NCI-H526 (cell line): ENCODE measurements at regions not wholly inside any gene's neighbourhood (a gene's known extent, or its start where the extent isn't known, plus 50 kb on each side); places are given as distances from the start of the nearest gene placed in this dataset.

Source experiments
- DNase-seq, 2 experiments: peaks; one replicate each; lab custom pipeline; 2025; lab: John Stamatoyannopoulos, UW

DNA sequence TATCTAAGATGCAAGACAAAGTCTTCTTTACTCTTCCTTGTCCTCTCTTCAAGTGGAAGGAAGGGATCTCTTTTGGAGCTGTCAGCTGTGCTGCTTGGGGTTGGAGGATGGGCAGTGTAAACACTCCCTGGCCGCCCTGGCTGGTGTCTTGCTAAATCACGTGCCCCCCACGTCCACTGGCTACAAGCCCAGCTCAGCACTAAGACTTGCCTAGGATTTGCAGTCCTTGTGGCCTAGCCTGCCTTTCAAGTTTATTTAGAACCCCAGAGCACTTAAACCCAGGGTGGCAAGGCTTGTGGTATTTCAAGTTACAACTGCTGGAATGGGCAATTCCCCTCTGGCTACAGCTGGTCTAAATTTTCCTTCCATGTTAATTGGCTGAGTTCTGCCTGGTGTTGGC lies 272.4 kb upstream of the MYO3A start:
- DNase-seq: no peak

DNA sequence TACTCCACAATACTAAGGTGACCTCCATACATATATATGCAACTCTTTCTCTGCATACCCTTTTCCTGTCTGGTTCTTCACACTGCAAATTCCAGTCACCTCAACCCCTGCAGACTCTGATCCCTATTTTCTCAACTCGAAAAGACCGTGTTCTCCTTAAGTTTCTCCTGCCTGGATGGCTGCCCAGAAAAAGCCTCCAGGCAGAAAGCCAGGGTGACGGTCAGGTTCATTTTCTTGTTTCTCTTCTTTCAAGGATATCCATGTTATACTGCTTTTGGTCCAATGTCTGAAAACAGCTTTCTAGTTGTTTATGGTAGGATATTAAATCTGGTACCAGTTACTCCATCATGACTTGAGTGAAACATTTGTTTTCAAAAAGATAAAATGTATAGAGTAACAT lies 267.8 kb upstream of the MYO3A start:
- DNase-seq: no peak

DNA sequence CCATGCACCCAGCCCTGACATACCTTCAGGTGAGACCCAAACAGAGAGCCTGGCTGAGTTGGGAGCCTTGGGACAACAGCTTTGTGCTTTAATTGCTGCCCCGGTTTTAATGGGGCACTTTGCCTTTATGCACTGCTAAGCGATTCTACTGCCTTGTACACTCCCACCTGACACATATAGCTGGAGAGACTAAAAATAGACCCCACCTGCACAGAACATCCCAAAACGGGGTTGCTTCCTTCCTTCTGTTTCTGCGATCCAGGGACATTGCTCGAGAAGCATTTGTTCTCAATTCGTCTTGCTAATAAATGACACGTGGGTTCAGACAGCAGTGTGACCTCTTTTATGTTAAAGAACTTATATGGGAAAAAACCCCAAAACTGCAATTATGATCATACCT lies 258.8 kb upstream of the MYO3A start:
- DNase-seq: no peak

DNA sequence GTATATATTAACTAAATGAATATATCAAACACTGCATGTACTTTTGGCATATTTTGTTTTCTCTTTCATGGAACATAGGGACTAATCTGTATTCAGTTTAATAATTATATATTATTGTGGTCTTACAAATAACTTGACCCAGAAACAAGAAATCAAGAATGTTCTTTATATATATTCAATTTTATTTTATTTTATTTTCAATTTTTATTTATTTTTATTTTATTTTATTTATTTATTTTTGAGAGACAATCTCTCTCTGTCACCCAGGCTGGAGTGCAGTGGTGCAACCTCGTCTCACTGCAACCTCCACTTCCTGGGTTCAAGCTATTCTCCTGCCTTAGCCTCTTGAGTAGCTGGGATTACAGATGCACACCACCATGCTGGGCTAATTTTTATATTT lies 258.4 kb upstream of the MYO3A start:
- no peak for DNase-seq

DNA sequence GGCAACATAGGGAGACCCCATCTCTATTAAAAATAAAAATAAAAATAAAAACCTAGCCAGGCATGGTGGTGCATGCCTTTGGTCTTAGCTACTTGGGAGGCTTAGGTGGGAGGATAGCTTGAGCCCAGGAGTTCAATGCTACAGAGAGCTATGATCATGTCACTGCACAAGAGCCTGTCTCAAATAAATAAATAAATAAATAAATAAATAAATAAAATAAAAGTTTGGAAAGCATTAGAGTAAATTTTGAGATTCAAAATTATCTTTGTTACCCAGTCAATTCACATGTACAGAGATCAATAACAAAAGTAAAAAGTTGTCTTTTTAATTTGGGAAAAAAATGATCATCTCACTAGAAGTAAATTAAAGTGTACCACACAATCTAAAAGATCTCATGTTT lies 255.8 kb upstream of the MYO3A start:
- no peak for DNase-seq

DNA sequence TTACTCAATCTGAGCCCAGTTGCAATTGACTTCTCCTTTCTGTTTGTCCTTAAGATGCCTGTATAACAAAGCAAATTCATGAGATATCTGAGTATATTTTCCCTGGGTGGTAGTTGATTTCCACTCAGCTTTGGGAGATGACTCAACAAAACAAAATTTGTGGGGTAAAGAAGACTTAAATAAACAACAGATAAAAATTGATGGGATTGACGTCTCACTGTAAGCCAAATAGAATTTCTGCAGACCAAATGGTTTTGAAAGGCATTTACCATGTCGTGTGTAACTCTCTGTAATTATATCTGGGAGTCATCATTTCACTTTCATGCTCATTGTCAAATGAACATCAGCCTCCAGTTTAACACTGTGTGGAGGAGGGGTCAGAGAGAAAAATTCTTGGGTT lies 255.4 kb upstream of the MYO3A start:
- no peak for DNase-seq

DNA sequence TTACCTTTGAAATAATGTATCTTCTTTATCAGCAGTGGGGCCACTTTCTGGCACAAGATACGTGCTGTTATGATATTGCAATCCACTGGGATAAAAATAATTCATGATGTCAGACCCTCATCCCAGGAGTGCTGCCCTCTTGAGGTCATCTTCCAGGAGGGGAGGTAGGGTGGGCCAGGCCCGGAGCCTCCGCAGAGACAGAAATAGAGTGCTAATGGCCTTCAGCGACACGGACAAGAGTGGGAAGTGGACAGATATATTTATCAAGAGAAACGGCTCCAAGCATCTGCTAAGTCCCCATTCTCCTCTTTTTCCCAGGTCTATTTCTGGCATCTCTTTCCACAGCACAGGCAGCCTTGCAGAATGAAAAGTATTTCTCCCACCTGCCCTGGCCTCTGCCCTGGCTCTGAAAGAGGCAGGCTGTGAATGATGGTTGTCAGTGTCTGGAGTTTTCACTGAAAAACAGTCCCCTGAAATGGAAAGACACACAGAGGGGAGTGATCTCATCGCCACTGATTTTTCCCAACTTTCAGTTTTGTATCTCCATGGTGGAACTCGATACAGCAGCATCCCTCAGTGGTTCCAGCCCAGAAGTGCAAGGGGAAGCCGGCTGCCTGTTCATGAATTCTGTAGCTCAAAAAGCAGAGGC lies 251.7 kb upstream of the MYO3A start:
- DNase-seq: peak; percentile 3 to 22

DNA sequence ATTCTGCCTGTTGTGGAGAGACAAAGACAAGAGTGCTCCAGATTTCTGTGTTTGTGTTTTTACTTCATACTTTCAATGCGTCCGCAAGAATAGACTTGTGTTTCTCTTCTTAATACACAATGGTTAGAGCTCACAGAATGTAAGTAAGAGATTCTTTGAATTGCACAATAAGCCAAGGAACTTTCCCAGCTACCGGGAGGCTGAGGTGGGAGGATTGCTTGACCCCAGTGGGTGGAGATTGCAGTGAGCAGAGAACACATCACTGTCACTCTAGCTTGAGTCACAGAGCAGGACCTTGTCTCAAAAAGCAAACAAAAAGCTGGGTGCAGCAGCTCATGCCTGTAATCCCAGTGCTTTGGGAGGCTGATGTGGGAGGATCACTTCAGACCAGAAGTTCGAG lies 250.7 kb upstream of the MYO3A start:
- no peak for DNase-seq

DNA sequence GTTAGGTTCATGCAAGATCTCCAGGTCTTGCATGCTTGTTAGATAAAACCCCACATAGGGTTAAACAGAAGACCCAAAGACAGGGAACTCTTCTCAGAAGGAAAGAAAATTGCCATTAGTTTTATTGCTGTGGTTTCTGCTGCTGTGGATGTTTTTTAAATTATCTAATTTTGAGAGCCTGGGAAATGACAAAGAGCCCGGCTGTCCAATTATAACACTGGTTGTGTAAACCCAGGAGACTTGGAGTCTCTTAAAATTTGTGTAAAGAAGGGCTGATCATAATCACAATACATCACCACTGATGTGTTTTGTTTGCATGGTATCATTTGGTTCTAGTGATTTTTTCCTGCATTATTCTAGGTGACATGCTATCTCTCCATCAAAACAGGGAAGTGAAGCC lies 246.5 kb upstream of the MYO3A start:
- DNase-seq: no peak

DNA sequence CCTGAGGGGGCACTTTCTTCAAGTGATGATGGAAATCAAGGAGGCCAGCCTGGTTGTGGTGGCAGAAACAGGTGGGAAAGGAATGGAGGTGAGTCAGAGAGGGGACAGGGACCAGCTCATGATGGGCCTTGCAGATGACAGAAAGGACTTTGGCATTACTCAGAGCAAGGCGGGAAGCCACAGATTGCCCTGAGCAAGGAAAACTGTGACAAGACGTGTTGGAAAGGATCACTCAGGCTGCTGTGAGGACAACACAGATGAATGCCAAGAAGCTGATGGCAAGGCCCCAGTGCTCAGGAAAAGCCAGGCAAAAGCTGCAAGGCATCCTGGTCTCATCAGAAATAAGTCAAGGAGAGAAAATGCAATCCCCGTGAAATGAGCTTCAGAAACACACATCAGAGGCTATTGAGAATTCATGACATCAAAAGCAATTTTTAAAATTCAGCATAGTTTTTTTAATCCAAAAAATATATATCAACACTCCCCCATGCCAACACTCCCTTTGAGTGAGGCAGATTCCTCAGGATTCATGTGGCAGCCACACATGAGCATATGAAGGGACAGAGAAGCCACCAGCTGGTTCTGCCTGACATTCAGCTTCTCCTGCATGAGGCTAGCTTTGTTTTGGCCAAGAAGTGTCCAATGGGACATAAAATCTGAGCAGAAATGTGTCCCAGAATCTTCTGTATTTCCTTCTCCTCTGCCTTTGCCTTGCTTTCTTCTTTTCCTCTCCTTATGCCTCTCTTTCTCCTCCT lies 244.5 kb upstream of the MYO3A start:
- DNase-seq: no peak

DNA sequence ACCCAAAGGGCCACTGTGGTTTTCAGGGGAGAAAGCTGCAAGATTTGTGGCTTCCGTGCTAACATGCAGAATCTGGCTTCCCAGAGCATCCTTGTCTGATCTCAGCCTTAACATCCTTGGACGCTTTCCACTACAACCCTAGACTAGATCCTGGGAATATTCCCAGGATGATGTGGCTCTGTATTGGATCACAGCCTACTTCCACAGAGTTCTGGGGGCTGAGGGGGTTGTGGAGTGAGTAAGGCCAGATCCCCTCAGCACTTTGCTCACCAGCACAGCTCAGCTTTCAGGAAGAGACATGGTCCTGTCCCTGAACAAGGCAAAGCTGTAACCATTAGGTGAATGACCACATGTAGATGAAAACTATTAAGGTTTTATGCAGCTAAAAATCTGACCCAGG lies 241.3 kb upstream of the MYO3A start:
- DNase-seq: no peak

DNA sequence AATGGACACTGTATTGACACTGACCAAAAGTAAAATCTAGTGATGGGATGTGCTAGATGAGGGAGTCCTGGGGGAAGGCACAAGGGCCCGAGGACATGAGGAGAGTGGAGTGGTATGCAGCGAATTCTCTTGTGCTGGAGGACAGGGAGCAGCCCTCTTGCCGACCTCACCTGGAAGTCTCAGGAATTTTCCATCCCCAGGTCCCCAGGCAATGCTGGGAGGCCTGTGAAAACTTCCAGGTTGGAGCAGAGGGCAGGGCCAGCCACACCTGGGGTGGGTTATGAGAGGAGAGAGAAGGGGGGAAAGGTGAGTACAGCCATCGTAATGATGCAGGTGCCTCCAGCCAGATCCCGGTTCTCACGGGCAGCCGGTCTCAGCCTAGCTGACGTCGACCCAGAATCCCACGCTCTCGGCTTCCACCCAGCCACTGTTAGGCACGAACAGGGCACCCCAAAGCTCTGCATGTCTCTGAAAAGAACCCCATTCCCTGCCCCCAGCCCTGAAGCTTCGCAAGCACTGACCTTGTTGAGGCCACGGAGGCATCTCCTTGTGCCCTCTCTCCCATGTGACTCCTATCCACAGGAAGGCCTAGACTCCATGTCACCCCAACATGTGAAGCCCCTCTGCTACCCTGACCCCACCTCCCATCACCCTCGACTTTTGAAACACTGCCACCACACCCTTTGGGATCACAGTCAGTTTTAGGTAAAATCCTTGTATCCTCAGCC lies 239.7 kb upstream of the MYO3A start:
- no peak for DNase-seq

DNA sequence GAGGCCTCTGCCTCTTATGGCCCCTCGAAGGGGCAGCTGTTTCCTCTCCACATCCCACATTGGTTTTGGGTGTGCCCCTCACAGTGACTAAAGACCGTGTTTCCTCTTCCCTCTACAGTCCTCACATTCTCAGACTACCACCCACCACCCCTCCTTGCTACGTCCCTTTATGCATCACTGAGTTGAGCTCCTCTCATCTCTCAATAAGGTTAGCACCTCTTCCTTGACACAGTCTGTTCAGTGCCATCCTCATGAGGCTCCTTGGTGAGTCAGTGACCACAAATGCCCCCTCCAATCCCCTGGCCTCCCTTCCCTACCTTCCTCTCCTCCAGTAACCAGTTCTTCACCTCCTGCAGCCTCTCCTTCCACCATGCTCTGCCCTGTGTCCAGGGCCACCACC lies 239.1 kb upstream of the MYO3A start:
- no peak for DNase-seq

DNA sequence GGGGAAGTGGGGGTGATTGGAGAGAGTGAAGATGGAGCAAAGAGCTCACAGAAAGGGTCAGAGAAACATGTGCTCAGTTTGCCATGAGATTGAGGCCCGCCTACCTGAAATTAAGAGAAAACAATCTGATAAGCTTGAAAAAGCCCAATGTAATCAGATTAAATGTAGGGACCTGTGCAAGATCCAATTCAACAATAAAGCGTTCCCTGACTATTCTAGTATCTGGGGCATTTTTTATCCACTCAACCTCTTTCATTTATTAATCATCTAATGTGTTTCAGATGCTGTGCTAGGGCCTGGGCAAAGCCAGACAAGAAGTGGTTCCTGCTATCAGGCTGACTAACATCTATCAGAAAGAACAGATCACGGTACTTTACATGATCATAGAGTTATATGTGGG lies 238.4 kb upstream of the MYO3A start:
- no peak for DNase-seq

DNA sequence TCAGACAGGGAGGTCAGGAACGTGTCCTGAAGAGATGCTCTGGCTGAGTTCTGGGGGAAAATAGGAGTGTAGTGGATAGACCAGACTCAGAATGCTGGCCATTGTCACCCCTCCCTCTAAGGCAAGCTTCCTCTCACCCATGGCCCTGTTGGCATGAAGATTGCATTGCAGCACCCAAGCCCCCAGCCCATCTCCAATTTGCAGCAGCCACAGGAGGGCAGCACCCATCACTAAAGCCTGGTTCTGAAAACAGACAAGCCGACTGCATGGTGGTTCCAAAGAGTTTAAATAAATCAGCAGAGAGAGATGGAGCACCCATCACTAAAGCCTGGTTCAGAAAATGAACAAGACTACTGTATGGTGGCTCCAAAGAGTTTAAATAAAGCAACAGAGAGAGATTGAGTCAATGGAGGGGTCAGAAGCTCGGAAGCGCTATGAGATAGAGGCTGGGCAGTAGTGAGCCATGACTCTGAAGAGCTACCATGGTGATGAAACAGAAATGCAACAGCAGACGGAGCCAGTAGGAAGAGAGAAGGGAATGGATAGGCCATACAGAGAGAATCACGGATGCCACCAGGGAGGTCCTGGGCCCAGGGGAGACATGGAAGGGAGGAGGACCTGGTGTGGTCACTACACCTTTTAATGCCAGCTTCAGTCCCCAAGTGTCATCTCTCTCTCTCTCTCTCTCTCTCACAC lies 237.9 kb upstream of the MYO3A start:
- peak in 1 of 2 experiments; percentile 5 for DNase-seq

DNA sequence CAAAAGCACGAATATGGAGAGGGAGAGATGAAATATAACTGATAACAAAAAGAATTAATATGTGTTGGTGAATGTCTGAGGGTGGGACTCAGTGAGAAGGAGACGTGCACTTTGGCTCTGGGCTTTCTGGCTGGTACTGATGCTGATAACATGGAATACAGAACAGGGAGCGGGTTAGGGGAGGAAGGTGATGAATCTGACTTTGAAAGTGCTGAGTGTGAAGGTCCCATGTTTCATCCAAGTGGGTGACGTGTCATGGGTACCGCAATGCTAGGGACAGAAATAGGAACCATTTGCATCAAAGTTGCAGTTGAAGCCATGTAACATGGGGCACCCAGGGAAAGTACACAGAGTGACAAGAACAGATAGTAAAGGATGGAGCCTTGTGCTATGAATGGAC lies 236.6 kb upstream of the MYO3A start:
- DNase-seq: no peak

DNA sequence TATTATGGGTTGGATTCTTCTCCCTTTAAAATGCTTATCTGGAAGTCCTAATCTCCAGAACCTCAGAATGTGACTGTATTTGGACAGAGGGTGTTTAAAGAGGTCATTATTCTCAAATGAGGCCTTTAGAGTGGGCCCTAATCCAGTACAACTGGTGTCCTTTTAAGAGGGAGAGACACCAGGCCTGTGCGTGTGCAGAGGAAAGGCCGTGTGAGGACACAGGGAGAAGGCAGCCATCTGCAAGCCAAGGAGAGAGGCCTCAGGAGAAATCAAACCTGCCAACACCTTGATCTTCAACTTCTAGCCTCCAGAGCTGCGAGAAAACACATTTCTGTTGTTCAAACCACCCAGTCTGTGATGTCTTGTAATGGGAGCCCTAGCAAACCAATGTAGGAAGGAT lies 235.4 kb upstream of the MYO3A start:
- DNase-seq: no peak

DNA sequence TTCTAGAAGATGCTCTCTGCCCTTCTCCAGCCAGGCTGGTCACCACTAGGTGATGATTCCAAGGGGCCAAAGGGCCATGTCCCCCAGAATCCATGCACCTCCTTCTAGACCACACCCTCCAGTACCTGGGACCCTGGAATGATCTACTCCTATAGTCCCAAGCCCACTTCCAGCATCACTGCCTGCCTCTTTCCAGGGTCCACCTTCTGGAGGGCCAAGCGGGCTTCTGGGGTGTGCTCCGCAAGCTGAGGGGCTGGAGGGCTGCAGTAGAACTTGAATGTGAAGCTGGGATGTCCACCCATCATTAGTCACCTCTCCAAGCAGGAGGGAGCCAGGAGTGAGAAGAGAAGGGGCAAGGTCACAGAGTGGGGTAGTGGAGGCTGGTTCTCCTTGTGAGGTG lies 234.4 kb upstream of the MYO3A start:
- DNase-seq: no peak

DNA sequence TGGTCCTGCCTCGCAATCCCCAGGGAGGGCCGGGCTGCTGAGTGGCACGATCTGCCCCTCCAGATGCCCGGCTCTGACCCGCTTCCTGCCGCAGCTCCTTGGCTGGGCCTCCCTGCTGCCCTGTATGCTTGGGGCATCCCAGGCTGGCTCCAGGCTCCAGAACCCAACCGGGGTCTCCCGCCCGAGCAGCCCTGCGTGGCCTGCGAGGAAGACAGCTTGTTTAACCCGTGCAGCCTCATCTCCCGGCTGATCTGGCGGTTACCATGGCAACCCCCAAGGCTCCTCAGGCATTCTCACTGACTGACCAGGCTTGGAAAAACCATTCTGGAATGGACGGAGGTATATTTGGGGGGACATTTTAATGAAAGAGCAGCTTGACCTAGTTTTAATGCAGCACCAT lies 232.4 kb upstream of the MYO3A start:
- no peak for DNase-seq

DNA sequence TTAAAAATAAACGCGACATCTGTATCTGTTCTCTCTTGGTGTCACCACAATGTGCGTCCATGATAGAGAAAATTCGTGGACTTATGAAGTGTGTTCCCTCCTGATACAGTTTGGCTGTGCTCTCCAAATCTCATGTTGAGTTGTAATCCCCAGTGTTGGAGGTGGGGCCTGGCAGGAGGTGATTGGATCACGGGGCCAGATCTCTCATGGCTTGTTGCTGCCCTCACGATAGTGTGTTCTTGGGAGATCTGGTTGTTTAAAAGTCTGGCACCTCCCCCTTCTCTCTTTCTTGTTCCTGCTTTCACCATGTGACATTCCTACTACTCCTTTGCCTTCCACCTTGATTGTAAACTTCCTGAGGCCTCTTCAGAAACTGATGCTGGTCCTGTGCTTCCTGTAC lies 229.4 kb upstream of the MYO3A start:
- DNase-seq: no peak

DNA sequence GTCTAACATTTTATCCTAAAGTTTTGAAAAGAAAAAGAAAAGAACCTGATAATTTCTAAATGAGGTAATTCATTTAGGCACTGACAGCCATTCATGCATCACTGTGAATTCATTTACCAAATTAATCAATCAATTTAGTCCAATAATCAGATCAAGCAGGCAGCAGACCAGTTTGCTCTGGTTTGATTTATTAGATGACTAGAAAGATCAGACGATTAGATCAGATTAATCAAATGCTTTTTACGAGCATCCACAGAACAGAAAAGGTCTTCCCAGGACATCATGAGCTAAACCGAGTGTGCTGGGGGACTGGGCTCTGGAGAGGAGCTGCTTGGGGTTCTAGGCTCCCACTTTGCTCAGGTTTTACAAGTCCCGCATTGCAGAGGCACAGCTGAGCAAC lies 226.5 kb upstream of the MYO3A start:
- DNase-seq: no peak

DNA sequence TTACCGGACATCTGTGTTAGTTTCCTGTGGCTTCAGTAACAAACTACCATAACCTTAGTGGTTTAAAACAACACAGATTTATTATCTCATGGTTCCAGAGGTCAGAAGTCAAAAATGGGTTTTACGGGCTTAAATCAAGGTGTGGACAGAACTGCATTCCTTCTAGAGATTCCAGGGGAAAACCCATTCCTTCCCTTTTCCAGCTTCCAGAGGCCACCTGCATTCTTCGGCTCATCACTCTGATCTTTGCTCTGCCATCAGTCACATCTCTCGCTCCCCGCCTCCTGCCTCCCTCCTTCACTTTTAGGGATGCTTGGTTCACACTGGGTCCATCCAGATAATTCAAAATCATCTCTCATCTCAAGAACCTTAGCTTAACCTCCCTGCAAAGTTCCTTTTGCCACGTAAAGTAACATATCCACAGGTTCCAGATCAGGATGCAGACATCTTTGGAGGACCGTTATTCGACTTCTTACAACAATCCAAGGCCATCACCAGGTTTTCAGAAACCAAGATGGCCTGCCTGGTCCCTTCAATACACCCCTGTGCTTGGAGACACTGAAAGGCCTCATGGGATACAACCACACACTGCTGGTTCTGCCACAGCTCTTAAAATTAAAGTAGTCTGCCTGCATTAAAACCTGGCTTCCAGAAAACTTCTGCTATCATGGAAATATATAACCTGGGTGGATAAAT lies 225.9 kb upstream of the MYO3A start:
- DNase-seq: no peak
